ENCODE measurements at regions not wholly inside any gene's neighbourhood (a gene's known extent, or its start where the extent isn't known, plus 50 kb on each side); places are given as distances from the start of the nearest gene placed in this dataset.

DNA sequence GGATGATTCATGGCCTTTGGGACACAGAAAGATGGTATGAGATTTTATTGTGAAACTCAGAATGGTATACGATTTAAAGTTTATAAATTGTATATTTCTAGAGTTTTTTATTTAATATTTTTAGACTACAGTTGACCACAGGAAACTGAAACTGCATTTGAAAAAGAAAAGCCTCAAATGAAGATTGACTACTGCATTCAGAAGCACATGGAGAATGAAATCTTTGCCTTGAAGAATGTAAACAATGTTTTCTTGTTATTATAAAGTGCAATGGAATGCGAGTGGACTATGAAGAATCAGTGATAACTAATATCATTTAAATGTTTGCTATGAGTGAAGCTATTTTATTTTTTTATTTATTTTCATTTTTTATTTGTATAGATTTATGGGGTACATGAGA, 169.1 kb upstream of the CDH18 start:
- DNase-seq (ENCODE audit: extremely low read depth in 1 of 11, low read depth in 9 of 11, low spot score in 4 of 11): no peak

GRCh38 chr5:20145240-20145639, 157.2 kb upstream of the CDH18 start:
- no peak for DNase-seq (ENCODE audit: extremely low read depth in 1 of 11, low read depth in 9 of 11, low spot score in 4 of 11)

- no peak for DNase-seq (ENCODE audit: extremely low read depth in 1 of 11, low read depth in 9 of 11, low spot score in 4 of 11)
These were observed 141.5 kb upstream of the CDH18 start for GRCh38 chr5:20129501-20129900.

- no peak for DNase-seq (ENCODE audit: extremely low read depth in 1 of 11, low read depth in 9 of 11, low spot score in 4 of 11)
These were observed 140.3 kb upstream of the CDH18 start for GRCh38 chr5:20128343-20128742.

DNA sequence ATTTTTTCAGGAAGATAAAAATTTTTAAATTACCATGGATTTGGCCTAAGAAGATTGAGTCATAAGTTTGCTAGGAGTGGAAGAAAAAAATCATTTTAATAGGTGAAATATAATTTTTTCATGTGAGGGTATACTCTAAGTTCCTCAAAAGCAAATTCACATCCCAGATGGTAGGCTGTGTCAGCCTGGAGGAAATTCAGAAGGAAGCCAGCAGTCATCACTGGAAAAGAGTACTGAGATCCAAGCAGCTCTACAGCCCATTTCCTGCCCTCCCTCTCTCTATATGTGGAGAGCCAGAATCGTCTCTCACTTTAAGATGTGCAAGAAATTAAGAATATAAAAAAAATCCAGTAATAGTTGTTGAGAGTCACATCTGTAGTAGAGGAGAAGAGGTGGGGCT, 126.5 kb upstream of the CDH18 start:
- no peak for DNase-seq (ENCODE audit: extremely low read depth in 1 of 11, low read depth in 9 of 11, low spot score in 4 of 11)

DNA sequence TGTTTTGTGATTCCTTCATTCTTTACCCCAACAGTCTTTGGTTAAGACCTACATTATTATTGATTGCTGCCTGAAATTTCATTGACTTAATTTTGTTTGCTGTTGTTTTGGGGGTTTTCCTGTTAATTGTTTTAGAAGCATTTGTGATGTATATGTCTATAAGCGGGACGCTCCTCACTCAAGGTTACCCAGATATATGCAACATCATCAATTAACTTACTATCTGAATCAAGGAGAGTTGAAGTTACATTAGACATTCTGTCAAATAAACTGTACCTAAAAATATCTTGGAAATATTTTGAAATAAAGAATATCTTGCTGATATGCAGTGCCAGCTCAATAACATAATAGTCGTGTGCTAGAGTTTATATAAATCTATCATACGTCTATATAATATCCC, 125.9 kb upstream of the CDH18 start:
- no peak for DNase-seq (ENCODE audit: extremely low read depth in 1 of 11, low read depth in 9 of 11, low spot score in 4 of 11)

DNA sequence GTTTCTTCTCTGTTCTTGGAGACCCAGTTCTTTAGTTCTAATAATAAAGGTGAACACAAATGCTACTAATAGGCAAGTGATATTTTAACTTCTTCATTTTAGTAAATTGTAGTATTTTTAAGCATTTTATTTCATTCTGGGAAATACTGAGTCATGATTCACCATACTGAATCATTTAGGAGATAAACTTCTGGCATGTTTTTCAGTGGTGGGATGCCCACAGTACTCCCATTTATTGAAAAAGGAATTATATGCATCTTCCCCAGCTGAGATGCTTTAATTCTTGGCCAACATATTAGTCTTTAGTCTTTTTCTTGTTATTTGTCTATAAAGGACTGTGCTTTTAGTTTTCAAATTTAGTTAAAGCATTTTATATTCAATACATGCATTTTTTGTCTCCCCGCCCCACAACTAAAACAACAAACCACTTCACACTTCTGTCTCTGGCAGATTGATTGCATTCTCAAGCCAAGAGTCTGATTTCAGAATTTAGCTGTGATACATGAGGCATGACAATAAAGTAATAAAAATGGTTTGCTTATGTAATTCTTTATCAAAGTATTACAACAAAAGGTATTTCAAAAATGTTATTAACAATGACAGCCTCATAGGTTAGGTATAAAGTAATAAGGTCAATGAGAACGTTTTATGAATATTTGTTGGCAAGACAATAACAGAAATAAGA, 125.2 kb upstream of the CDH18 start:
- DNase-seq (ENCODE audit: extremely low read depth in 1 of 11, low read depth in 9 of 11, low spot score in 4 of 11): no peak

DNA sequence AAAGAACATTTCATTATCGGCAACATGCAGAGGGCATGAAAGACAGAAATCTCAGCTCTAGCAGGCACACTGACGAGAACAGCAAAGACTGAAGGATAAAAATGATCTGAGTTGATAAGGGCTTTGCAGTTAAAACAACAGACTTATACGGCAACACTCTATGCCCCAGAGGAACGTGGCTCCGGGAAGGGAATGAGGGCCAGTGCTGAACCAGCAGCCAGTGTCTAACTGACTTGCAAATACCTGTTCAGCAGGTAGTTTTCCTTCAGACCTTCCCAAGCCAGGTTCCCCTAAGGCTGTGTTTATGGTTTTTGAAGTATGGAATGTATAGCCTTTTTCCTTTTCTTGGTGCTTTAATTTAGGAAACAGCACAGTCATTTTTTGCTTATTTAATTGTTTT, 121.3 kb upstream of the CDH18 start:
- peak in 2 of 11 donors; percentile 0 to 3 for DNase-seq (ENCODE audit: extremely low read depth in 1 of 11, low read depth in 9 of 11, low spot score in 4 of 11)

GRCh38 chr5:20105915-20106314, 117.9 kb upstream of the CDH18 start:
- no peak for DNase-seq (ENCODE audit: extremely low read depth in 1 of 11, low read depth in 9 of 11, low spot score in 4 of 11)

- no peak for DNase-seq (ENCODE audit: extremely low read depth in 1 of 11, low read depth in 9 of 11, low spot score in 4 of 11)
These were observed 114.3 kb upstream of the CDH18 start for GRCh38 chr5:20102293-20102692.

DNA sequence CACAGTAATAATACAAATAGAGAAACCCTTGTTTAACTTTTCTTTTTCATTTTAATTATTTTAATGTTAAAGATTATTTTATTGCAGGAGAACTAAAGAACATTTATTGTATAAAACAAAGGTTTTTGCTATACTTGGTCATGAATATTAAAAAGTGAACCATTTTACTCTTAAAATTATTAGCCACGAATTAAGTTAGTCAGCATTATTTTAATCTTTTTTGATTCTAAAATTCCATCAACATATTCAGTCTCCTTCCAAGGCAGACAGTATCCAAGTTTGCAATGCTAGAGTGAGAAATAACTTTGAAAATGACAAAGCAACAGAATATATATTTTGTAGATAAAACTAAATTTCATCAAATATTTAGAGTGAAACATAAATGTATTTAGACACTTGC, 110.7 kb upstream of the CDH18 start:
- DNase-seq (ENCODE audit: extremely low read depth in 1 of 11, low read depth in 9 of 11, low spot score in 4 of 11): no peak

GRCh38 chr5:20088361-20088760, 100.4 kb upstream of the CDH18 start:
- DNase-seq (ENCODE audit: extremely low read depth in 1 of 11, low read depth in 9 of 11, low spot score in 4 of 11): no peak

DNA sequence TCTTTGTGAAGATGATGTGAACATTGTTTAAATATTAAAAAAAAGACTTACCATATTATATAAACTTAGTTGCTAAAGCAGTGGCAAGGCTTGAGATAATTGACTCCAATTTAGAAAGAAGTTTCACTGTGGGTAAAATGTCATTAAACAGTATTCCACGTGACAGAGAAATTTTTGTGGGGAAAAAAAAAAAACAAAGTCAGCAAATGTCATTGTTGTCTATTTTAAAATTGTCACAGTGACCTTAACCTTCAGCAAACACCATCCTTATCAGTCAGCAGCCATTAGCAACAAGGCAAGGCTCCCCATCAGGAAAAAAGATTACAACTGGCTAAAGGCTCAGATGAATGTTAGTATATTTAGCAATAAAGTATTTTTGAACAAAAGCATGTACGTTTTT, 99.3 kb upstream of the CDH18 start:
- no peak for DNase-seq (ENCODE audit: extremely low read depth in 1 of 11, low read depth in 9 of 11, low spot score in 4 of 11)

DNA sequence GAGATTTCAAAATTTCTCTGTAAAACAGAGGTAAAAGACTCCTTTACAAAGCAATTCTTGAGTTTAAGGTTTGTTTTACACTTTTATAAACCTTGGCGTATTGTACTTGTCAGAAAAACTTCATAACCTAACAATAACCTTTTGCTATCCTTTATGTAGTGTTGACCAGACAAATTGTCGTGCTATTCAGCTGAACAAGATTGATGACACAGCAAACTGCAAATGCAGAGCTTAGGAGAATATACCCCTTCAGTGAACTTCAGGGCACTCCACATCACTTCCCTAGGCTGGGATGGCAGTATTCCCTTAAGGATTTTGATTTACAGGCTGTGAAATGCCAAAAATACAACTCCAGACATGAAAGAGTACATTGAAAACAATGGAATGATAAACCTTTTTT, 89.2 kb upstream of the CDH18 start:
- DNase-seq (ENCODE audit: extremely low read depth in 1 of 11, low read depth in 9 of 11, low spot score in 4 of 11): no peak

DNA sequence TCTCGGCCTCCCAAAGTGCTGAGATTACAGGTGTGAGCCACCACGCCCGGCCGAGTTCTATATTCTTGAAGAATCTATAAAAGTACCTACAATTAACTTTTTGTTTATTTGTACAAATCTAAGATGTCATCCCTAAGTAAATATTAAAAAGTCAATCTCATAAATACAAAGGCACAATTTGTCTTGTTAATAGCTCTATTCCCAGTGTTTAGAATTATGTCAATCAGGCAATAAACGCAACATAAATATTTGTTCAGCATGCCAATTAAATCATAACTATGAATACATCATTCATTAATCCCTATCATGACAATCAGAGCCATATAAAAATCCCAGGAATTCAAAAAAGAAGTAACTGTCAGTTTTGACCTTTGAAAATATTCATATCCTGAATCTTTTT, 68.9 kb upstream of the CDH18 start:
- DNase-seq (ENCODE audit: extremely low read depth in 1 of 11, low read depth in 9 of 11, low spot score in 4 of 11): no peak

DNA sequence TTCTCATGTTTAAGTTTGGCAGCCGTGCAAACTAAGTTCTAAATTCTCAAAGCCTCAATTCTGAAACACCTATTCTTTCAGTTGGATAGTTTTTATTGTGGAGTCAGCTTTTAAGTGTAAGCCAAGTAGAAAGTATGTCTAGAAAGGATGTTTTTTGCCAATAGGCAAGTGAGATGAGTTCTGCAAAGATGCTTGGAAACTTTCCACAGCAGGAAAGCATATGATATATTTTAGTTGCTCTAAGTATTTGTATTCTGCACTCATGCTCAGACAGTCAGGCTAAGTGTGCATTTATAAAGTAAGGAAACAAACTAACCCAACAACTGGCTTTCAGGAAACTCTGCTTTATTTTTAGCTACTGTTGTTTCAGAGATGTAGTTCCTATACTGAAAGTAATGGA, 67.3 kb upstream of the CDH18 start:
- no peak for DNase-seq (ENCODE audit: extremely low read depth in 1 of 11, low read depth in 9 of 11, low spot score in 4 of 11)

- no peak for DNase-seq (ENCODE audit: extremely low read depth in 1 of 11, low read depth in 9 of 11, low spot score in 4 of 11)
These were observed 62.3 kb upstream of the CDH18 start for GRCh38 chr5:20050262-20050661.

DNA sequence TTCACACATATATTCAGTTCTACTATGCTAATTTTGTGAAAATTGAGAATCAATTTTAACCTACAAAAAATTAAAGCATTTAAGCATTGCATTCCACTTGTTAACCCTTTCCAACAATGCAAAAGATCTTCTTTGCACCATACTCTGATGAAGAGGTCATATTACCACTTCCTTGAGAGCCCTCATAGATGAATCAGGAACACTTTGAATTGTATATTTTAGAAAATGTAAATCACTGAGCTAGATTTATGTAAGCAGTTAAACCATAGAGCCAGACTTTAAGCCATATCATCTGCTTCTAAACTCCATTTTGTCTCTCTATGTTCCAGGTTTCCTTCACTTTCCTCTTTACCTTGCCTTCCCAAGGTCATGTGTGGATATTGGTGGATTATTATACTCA, 56.5 kb upstream of the CDH18 start:
- no peak for DNase-seq (ENCODE audit: extremely low read depth in 1 of 11, low read depth in 9 of 11, low spot score in 4 of 11)

DNA sequence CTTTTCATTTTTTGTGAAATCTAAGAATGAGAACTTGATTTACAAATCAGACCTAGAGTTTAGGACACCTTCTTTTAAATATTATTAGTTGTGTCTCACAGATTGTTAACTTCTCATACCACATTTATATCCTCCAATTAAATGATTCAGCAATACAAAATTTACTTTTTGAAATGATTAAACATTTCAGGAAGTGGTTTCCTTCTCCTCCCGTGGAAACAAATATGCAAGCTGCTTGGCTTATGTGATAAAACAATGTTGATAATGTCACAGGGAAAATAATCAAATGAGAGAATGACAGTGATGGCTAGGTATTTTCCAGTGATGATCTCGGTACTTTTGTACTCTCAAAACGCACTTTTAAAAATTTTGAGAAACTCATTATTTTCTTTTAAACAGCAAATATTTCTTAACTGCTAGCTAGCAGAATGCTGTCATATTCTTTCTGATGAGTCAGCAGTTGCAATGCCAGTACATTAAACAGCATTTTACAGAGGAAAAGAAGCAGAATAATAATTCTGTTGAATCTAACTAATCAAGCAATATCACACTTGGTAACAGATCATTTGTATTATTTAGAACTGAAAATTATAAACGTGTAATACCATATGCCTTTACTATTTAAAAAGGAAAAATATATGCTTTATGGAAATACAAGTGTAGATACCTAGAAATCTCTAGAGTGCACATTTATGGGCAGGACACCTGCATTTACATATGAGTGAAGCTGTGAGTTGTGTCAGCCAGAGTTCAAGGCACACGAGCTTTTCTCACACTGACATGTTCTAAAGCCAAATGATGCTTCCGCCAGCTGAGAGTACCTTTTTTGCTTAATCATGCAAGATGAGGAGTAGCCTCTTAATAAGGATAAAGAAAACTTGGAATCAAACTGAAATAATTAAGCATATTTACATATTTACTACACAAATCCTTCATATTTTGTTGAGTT, 53.6 kb upstream of the CDH18 start:
- no peak for DNase-seq (ENCODE audit: extremely low read depth in 1 of 11, low read depth in 9 of 11, low spot score in 4 of 11)

DNA sequence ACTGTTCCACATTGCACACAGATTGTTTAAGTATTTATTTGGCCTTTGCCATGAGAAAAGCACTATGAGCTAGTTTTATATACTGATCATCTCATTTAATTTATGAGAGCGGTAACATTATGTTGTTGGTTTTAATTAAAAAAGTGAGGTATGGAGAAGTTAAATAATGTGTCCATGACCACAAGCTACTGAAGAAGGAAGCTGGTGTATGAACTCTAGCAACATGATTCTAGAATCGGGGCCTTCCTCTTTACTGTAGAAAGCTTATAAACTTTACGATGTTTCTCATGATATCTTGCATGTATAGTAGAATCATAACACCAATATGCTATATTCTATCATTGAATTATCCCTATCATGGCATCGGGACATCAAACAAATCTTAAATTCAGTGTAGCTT, 52.9 kb upstream of the CDH18 start:
- no peak for DNase-seq (ENCODE audit: extremely low read depth in 1 of 11, low read depth in 9 of 11, low spot score in 4 of 11)

All from renal cortex interstitium (tissue), 11 donors.